HCT116 (cell line): ENCODE measurements at regions not wholly inside any gene's neighbourhood (a gene's known extent, or its start where the extent isn't known, plus 50 kb on each side); places are given as distances from the start of the nearest gene placed in this dataset.

ENCODE experiments used
- EZH2 ChIP-seq: fragments of 200-600 bp; sonication (generic); IDR thresholded peaks from 2 replicates; pipeline ENCODE4 v1.6.1; 2017; ENCODE audit warnings: antibody characterized with exemption, mixed run types
- FOSL1 ChIP-seq: IDR thresholded peaks from 2 replicates; pipeline ENCODE4 v1.6.1; 2012; ENCODE audit warnings: low read depth
- MAX ChIP-seq: IDR thresholded peaks from 2 replicates; pipeline ENCODE4 v1.6.1; 2012
- POLR2A ChIP-seq: IDR thresholded peaks from 2 replicates; pipeline ENCODE4 v1.7.0; 2011; ENCODE audit warnings: borderline replicate concordance; ENCODE audit not compliant: insufficient read depth, insufficient read length; ENCODE audit errors: extremely low read depth
- POLR2AphosphoS5 ChIP-seq: IDR thresholded peaks from 2 replicates; pipeline ENCODE4 v1.6.1; 2011; ENCODE audit warnings: mild to moderate bottlenecking, low read depth, low read length, moderate library complexity
- RAD21 ChIP-seq: IDR thresholded peaks from 2 replicates; pipeline ENCODE4 v1.6.1; 2012; ENCODE audit warnings: low read depth, mild to moderate bottlenecking
- SIN3A ChIP-seq: IDR thresholded peaks from 2 replicates; pipeline ENCODE4 v1.6.1; 2012; ENCODE audit warnings: low read depth
- SP1 ChIP-seq: IDR thresholded peaks from 2 replicates; pipeline ENCODE4 v1.6.1; 2012; ENCODE audit warnings: low read depth
- YY1 ChIP-seq: IDR thresholded peaks from 2 replicates; pipeline ENCODE4 v1.6.1; 2011; ENCODE audit warnings: low read length, low read depth, moderate library complexity, mild to moderate bottlenecking; ENCODE audit not compliant: insufficient replicate concordance; ENCODE audit errors: extremely low read depth
- ZNF274 ChIP-seq: fragments of 200-500 bp; sonication (Bioruptor generic); IDR thresholded peaks from 2 replicates; pipeline ENCODE4 v1.6.1; 2014; ENCODE audit warnings: mild to moderate bottlenecking, low read depth, low read length, inconsistent platforms
- TF ChIP-seq, protein P1 (sequence below): IDR thresholded peaks from 2 replicates; pipeline ENCODE4 v1.6.1; 2012; ENCODE audit warnings: low read depth
- TF ChIP-seq, protein P2 (sequence below): IDR thresholded peaks from 2 replicates; pipeline ENCODE4 v1.6.1; 2012
- TF ChIP-seq, protein P3 (sequence below), 3 experiments: fragments of 200-600 bp in 1 of 3; sonication (generic) in 1 of 3; IDR thresholded peaks in 2 of 3; conservative IDR thresholded peaks in 1 of 3; 2 replicates each; pipeline ENCODE4 v1.5.1; 2012 to 2017; ENCODE audit warnings: low read depth in 2 of 3, low read length in 2 of 3, antibody characterized with exemption in 1 of 3, borderline replicate concordance in 1 of 3, control low read depth in 1 of 3, mild to moderate bottlenecking in 1 of 3, mixed read lengths in 1 of 3, mixed run types in 1 of 3, moderate library complexity in 1 of 3; ENCODE audit not compliant: insufficient read depth in 1 of 3
- TF ChIP-seq, protein P4 (sequence below): IDR thresholded peaks from 2 replicates; pipeline ENCODE4 v1.6.1; 2011; ENCODE audit warnings: mild to moderate bottlenecking, low read length, moderate library complexity; ENCODE audit not compliant: insufficient replicate concordance; ENCODE audit errors: extremely low read depth

DNA sequence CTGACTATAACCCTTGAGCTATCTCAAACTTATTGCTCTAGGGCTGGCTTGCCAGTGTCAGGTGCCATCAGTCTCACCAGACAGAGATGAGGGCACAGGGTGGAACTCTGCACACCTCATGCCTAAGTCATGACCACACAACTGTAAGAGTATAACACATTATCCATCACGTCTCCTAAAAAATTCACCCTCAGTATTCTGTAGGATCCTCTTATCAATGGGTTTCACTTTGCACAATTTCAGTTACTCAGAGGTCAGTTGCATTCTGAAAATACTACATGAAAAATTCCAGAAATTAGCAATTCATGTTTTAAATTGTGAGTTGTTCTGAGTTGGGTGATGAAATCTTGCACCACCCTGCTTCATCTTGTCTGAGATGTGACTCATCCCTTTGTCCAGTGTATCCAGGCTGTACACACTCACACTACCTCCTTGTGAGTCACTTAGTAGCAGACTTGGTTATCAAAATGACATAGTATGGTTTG lies 690.9 kb upstream of the CDH18 start:
- no peak for TF ChIP-seq POLR2AphosphoS5
- TF ChIP-seq POLR2A, result no peak
- TF ChIP-seq, protein P1, sequence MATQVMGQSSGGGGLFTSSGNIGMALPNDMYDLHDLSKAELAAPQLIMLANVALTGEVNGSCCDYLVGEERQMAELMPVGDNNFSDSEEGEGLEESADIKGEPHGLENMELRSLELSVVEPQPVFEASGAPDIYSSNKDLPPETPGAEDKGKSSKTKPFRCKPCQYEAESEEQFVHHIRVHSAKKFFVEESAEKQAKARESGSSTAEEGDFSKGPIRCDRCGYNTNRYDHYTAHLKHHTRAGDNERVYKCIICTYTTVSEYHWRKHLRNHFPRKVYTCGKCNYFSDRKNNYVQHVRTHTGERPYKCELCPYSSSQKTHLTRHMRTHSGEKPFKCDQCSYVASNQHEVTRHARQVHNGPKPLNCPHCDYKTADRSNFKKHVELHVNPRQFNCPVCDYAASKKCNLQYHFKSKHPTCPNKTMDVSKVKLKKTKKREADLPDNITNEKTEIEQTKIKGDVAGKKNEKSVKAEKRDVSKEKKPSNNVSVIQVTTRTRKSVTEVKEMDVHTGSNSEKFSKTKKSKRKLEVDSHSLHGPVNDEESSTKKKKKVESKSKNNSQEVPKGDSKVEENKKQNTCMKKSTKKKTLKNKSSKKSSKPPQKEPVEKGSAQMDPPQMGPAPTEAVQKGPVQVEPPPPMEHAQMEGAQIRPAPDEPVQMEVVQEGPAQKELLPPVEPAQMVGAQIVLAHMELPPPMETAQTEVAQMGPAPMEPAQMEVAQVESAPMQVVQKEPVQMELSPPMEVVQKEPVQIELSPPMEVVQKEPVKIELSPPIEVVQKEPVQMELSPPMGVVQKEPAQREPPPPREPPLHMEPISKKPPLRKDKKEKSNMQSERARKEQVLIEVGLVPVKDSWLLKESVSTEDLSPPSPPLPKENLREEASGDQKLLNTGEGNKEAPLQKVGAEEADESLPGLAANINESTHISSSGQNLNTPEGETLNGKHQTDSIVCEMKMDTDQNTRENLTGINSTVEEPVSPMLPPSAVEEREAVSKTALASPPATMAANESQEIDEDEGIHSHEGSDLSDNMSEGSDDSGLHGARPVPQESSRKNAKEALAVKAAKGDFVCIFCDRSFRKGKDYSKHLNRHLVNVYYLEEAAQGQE, result no peak
- no peak for TF ChIP-seq MAX
- TF ChIP-seq, protein P2, sequence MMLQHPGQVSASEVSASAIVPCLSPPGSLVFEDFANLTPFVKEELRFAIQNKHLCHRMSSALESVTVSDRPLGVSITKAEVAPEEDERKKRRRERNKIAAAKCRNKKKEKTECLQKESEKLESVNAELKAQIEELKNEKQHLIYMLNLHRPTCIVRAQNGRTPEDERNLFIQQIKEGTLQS, result no peak
- TF ChIP-seq, protein P3, sequence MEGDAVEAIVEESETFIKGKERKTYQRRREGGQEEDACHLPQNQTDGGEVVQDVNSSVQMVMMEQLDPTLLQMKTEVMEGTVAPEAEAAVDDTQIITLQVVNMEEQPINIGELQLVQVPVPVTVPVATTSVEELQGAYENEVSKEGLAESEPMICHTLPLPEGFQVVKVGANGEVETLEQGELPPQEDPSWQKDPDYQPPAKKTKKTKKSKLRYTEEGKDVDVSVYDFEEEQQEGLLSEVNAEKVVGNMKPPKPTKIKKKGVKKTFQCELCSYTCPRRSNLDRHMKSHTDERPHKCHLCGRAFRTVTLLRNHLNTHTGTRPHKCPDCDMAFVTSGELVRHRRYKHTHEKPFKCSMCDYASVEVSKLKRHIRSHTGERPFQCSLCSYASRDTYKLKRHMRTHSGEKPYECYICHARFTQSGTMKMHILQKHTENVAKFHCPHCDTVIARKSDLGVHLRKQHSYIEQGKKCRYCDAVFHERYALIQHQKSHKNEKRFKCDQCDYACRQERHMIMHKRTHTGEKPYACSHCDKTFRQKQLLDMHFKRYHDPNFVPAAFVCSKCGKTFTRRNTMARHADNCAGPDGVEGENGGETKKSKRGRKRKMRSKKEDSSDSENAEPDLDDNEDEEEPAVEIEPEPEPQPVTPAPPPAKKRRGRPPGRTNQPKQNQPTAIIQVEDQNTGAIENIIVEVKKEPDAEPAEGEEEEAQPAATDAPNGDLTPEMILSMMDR (IDR thresholded peaks at IDR 0.05 in 2 of 3, conservative IDR thresholded peaks at IDR 0.05 in 1 of 3; ENCODE audit: borderline replicate concordance in 1 of 3, insufficient read depth in 1 of 3, low read depth in 2 of 3, low read length in 2 of 3), result no peak
- no peak for TF ChIP-seq SIN3A
- no peak for TF ChIP-seq FOSL1
- no peak for TF ChIP-seq RAD21
- TF ChIP-seq EZH2, result no peak
- TF ChIP-seq ZNF274, result no peak
- TF ChIP-seq YY1, result no peak
- no peak for TF ChIP-seq SP1
- TF ChIP-seq, protein P4, sequence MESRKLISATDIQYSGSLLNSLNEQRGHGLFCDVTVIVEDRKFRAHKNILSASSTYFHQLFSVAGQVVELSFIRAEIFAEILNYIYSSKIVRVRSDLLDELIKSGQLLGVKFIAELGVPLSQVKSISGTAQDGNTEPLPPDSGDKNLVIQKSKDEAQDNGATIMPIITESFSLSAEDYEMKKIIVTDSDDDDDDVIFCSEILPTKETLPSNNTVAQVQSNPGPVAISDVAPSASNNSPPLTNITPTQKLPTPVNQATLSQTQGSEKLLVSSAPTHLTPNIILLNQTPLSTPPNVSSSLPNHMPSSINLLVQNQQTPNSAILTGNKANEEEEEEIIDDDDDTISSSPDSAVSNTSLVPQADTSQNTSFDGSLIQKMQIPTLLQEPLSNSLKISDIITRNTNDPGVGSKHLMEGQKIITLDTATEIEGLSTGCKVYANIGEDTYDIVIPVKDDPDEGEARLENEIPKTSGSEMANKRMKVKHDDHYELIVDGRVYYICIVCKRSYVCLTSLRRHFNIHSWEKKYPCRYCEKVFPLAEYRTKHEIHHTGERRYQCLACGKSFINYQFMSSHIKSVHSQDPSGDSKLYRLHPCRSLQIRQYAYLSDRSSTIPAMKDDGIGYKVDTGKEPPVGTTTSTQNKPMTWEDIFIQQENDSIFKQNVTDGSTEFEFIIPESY, result no peak
